Muscle of arm (tissue), 1 donor: ENCODE measurements at regions not wholly inside any gene's neighbourhood (a gene's known extent, or its start where the extent isn't known, plus 50 kb on each side); places are given as distances from the start of the nearest gene placed in this dataset.

Source experiments
- DNase-seq: peaks from one replicate; pipeline ENCODE4 v3.0.0-alpha.2; 2013

- no peak for DNase-seq
Observed at GRCh38 chr13:59492030-59492636, 671.6 kb downstream of the DIAPH3 start.

DNA sequence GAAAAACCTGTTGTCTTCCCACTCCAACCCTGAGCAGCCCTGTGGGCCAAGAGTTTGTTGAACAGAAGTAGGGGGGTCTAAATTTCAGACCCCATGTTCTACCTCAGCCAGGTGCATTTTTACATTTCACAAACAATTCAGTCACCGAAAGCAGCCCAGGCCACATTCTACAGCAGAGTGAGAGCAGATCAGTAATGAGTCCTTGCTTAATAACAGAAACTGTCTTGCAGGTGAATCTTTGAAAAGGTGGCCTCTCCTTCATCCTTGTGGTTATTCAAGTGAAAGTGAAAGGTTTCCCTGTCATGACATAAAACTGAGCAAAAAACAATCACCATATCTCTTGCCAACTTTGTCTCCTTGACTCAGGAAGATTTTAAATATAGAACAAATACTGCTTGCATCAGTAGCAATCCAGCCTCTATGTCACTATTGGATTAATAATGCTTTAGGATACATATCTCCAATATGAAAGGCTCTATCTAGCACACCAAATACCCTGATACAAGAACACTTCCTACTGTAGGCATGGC is 670.2 kb downstream of the DIAPH3 start:
- no peak for DNase-seq

DNA sequence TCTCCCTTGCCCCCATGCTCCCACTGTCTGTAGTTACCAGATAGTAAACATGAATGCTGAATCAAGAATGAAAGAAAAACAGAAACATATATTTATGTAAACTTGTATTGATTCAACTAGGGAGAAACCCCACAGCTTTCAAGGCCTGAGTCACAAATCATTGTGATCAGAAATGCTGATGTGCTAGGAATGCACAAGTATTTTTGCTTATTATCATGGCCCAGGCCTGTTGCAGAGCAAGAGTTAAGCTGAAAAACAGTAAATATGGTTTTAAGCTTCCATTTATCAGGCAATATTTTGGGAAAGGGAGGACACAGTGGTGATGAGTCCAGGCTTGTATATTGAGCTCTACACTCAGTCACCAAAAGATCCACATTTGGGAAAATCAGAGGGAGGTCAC is 669.6 kb downstream of the DIAPH3 start:
- no peak for DNase-seq

DNA sequence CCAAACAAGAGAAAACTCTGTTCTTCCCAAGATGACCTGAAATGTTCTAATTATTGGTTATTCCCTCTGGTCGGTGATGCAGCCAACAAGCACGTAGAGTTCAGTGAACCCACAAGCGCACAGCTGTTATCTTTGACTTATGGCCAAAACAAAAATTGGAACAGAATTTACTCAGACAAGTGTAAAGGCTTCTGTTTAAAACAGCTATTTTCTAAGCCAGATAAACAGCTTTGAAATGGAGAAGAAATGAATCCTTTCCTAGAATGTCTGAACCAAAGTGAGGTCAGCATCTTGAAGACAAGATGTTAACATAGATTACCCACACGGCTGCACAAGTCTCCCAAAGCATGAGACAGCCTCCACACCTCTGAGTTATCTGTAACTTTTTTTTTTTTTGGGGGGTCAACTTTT is 669.2 kb downstream of the DIAPH3 start:
- DNase-seq, result peak; percentile 88

DNA sequence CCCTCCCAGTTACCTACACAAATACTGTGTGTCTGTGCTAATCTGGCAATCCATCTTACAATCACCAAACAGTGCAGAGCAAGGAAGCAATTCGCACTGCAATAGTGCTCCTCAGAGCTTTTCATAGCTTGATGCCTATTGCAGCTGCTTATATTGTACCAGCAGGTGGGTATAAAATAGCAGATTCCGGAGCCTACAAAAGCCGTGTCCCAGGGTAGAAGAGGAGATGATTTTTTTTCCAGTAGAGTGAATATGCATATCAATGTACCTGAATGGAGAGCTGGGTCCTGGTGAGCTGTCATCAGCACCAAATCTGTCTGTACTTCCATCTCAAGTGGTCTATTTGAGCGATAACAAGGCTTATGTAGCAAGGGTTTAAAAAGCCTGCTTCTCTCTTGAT is 668.4 kb downstream of the DIAPH3 start:
- no peak for DNase-seq

DNA sequence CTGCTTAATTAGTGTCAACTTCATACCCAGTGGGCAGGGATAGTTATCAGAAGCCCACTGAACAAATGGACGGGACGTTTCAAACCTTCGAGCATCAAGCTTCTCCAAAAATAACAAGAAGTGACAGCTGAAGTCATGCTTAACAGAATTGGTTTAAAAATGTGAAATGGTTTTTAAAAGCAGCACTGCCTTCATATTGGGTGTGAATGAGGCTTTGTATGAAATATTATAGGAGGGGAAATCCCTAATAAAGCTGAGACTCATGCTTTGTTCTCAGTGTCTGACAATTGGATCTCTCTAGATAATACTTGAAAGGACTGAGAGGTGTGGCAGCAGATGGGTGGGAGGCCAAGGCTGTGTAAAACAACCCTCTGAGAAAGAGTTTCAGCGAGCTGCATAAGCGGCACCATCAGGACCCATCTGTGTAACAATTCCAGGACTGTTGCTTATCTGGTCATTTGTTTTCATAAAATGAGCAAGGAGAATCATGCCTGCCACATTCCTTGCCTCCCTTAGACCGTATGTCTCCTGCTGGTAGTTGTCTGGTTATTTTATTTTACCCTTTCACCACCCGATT is 667.7 kb downstream of the DIAPH3 start:
- no peak for DNase-seq

GRCh38 chr13:59497621-59498247 is 666.0 kb downstream of the DIAPH3 start:
- no peak for DNase-seq

DNA sequence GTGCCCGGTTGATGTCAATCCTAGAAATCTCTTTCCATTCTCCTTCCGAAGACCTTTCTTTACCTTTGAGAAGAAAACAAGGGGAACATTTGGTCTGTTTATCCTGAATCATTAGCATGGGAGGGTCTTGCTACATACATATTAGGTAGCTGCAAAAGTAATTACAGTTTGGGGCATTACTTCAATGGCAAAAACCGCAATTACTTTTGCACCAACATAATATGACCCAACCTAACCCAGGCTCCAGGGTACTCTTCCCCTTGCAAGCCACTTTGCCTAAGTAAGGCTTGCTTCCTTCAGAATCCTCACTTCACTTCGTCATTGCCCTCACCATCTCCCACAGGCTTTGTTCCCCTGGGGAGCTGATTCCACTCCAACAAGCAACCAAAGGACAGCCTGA is 662.7 kb downstream of the DIAPH3 start:
- no peak for DNase-seq

DNA sequence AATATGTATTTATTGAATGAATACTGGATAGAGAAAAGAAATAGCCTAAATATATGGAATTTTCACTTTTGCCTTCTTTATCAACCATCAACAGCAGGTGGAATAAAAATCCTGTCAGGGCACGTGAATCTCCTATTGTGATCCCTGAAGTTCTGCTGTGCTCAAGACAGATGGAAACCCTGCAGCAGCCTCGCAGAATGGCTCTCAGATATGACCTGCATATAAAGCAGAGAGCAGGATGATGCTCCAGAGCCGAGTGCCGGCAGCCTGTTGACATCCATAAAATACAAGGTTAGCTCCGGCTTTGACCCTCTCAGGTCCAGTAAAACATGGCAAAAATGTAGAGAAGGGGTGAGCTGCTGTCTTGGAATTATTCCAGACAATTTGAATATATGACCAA is 659.3 kb downstream of the DIAPH3 start:
- no peak for DNase-seq

- DNase-seq, result no peak
Observed at GRCh38 chr13:59510386-59510785, 653.3 kb downstream of the DIAPH3 start.

GRCh38 chr13:59513686-59514085 is 650.0 kb downstream of the DIAPH3 start:
- no peak for DNase-seq

GRCh38 chr13:59514316-59514715 is 649.4 kb downstream of the DIAPH3 start:
- DNase-seq, result no peak

GRCh38 chr13:59519819-59520218 is 643.9 kb downstream of the DIAPH3 start:
- no peak for DNase-seq

DNA sequence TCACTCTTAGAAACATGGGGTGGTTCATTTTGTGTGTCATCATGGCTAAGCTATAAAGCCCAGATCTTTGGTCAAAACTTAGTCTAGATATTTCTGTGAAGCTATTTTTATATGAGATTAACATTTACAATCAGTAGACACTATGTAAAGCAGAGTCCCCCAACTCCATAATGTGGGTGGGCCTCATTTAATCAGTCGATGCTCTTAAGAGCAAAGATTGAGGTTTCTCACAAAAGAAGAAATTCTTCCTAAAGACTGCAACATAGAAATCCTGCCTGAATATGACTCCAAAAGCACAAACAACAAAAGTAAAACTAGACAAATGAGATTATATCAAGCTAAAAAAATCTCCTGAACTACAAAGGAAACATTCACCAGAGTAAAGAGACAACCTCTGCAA is 642.2 kb downstream of the DIAPH3 start:
- no peak for DNase-seq

GRCh38 chr13:59522652-59523051 is 641.1 kb downstream of the DIAPH3 start:
- no peak for DNase-seq

DNA sequence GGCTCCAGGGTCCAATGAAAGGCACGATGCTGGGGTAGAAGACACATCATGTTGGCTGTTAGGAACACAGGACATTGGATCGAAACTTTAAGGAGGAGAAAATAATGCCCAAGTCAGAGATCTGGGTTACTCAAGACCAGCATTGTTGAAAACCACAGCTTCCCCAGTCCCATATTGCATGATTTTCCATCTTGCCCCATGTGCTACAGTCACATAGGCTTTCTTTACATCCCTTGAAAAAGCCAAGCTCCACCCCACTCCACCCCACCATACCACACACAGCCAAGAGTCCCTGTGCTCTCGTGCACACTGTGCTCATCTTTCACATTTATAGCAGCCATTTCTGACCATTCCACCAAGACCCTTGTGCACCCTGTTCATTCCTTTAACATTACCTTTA is 636.2 kb downstream of the DIAPH3 start:
- DNase-seq, result no peak

GRCh38 chr13:59531571-59532091 is 632.1 kb downstream of the DIAPH3 start:
- DNase-seq, result peak; percentile 46

DNA sequence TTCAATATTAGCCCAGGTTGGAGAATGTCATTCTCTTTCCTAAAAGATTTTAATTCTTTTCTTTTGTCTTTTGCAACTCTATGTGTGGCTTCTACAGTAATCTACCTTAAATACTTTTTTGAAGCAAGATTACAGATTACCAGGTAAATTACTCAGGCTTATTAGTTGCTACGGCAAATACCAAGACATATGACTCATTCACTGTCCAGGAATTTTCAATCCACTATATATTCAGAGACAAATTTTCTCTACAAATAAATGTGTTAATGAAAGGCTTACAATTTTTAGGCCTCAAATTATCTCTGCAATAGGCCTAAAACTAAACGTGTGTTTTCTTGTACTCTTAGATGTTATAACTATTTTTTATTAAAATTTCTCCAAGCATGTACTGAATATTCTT is 631.3 kb downstream of the DIAPH3 start:
- no peak for DNase-seq

- peak; percentile 20 for DNase-seq
Observed at GRCh38 chr13:59533561-59534555, 629.9 kb downstream of the DIAPH3 start.

- DNase-seq, result peak; percentile 38
Observed at GRCh38 chr13:59534806-59535205, 628.9 kb downstream of the DIAPH3 start.

DNA sequence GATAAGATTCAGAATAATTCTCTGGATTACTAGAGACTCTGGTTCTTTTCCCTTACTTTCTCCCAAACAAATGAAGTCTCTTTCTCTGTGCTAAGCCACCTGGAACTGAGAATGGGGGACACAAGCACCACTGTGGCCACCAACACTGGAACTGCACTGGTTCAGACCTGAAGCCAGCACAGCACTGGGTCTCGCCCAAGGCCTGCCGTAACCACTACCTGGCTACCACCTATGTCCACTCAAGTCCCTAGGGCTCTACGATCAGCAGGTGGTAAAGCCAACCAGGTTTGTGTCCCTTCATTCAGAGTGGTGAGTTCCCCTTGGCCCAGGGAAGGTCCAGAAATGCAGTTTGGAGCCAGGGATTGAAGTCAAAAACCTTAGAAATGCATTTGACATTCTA is 626.2 kb downstream of the DIAPH3 start:
- DNase-seq, result no peak

DNA sequence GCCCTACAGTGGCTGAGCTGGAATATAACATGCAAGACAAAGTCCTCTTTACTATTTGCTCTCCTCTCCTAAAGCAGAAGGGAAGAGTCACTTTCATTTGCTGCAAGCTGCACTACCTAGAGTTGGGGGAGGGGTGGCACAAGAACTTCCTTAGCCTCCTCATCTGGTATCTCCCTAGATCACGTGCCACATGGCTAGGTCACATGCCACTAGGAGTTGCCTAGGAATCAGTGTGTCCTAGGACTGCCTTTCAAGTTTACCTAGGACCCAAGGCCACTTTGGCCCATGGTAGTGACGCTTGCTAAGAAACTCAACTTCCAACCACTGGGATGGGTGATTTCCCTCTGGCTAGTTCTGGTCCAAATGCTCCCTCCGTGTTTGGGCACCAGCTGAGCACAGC is 625.2 kb downstream of the DIAPH3 start:
- DNase-seq, result no peak
